GM19328 (cell line): ENCODE measurements at regions not wholly inside any gene's neighbourhood (a gene's known extent, or its start where the extent isn't known, plus 50 kb on each side); places are given as distances from the start of the nearest gene placed in this dataset.
"Not testable (repeated sequence)": the region's sequence is repeated elsewhere in the genome, so short reads cannot be mapped to it uniquely, and the experiment has no call there.

Experiments used
- ATAC-seq: cut with Tn5 transposase; IDR thresholded peaks from one replicate; pipeline ENCODE4 v1.9.1; 2021; ENCODE audit warnings: mild to moderate bottlenecking, moderate library complexity; ENCODE audit not compliant: unreplicated experiment

DNA sequence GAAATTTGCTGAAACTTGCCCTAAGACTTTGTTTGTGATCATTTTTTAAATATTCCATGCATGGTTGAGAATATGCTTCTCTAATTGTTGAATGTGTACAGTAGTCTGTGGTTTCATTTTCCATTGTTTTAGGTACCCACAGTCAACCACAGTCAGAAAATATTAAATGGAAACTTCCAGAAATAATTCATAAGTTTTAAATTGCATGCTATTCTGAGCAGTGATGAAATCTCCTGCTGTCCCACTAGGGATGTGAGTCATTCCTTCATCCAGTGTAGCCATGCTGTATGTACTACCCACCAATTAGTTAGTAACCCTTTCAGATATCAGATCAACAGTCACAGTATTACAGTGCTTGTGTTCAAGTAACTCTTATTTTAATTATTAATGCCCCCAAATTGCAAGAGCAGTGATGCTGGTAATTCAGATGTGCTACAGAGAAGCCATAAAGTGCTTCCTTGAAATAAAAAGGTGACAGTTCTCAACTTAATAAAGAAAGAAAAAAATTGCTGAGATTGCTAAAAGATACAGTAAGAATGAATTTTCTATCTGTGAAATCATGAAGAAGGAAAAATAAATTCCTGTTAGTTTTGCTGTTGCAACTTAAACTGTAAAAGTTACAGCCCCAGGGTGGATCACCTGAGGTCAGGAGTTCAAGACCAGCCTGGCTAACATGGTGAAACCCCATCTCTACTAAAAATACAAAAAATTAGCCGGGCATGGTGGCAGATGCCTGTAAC is 79.9 kb upstream of the FBXL17 start:
- no peak for ATAC-seq

DNA sequence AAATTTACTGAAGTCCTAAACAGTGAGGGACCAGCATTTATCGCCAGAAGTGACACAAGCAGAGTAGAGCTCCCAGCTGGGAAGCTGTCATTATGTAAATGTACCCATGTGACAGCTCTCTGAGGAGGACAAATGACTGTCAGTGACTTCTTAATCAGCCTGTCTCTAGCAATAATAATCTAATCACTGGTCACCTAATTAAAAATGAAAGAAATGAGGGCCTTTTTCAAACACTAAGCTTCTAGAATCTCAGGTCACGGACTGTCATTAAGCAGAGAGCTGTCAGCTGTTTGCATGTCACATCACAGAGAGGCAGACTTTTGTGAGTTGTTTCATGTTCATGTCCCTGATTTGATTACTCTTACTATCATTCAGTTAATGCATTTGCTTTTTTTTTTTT is 77.9 kb upstream of the FBXL17 start:
- ATAC-seq: no peak

DNA sequence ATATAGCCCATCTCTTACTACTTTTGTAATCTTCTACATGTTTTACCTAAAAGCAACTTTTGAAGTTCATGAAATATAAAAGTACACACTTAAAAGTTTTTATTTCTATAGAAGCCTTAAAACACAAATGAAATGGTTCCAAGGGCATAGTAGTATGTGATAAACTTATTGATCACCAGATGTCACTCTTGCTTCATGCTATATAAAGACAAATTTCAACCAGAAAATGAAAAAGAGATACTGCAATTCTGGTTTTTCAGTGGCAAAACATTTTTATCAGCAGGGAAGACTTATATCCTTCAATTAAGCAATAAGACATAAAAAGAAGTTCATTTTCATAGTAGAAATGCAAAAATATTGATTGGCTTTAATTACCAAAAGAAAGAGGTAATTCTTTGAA is 69.4 kb upstream of the FBXL17 start:
- no peak for ATAC-seq

DNA sequence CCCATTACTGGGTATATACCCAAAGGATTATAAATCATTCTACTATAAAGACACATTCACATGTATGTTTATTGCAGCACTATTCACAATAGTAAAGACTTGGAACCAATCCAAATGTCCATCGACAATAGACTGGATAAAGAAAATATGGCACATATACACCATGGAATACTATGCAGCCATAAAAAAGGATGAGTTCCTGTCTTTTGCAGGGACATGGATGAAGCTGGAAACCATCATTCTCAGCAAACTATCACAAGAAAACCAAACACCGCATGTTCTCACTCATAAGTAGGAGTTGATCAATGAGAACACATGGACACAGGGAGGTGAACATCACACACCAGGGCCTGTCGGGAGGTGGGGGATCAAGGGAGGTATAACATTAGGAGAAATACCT is 62.2 kb upstream of the FBXL17 start:
- not testable (repeated sequence) for ATAC-seq

DNA sequence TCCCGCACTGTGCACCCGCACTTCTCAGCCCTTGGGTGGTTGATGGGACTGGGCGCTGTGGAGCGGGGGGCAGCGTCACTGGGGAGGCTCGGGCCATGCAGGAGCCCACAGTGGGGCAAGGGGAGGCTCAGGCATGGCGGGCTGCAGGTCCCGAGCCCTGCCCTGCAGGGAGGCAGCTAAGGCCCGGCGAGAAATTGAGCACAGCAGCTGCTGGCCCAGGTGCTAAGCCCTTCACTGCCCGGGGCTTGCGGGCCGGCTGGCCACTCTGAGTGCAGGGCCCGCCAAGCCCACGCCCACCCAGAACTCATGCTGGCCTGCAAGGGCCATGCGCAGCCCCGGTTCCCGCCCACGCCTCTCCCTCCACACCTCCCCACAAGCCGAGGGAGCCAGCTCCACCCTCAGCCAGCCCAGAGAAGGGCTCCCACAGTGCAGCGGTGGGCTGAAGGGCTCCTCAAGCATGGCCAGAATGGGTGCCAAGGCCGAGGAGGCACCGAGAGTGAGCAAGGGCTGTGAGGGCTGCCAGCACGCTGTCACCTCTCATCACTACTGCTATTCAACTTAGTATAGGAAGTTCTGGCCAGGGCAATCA is 60.3 kb upstream of the FBXL17 start:
- not testable (repeated sequence) for ATAC-seq

DNA sequence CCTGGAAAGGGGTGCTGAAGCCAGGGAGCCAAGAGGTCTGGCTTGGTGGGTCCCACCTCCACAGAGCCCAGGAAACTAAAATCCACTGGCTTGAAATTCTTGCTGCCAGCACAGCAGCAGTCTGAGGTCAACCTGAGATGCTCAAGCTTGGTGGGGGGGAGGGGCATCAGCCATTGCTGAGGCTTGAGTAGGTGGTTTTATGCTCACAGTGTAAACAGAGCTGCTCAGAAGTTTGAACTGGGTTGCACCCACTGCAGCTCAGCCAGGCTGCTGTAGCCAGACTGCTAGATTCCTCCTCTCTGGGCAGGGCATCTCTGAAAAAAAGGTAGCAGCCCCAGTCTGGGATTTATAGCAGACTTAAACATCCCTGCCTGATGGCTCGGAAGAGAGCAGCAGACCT is 55.5 kb upstream of the FBXL17 start:
- ATAC-seq: no peak

DNA sequence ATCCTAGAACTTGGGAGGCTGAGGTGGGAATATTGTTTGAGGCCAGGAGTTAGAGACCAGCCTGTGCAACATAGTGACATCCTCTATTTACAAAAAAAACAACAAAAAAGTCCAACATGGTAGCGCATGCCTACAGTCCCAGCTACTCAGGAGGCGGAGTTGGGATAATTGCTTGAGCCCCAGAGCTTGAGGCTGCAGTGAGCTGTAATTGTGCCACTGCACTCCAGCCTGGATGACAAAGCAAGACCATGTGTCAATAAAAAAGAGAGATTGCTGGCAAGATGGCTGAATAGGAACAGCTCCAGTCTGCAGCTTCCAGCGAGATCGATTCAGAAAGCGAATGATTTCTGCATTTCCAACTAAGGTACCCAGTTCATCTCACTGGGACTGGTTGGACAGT is 54.8 kb upstream of the FBXL17 start:
- no peak for ATAC-seq

DNA sequence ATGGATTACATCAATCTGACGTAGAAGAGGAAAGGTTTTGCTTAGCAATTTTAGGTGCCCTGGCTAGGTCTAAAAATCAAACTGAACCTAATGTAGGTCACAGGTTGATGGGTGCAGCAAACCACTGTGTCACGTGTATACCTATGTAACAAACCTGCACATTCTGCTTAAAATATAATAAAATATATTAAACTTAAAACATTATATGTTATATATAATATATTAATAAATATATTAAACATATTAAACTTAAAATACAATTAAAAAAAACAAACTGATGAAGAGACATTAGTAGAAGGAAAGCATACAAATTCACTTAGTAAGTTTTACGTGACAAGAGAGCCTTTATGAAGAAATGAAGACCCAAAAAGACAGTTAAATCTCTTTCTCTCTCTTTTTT is 51.7 kb upstream of the FBXL17 start:
- no peak for ATAC-seq

DNA sequence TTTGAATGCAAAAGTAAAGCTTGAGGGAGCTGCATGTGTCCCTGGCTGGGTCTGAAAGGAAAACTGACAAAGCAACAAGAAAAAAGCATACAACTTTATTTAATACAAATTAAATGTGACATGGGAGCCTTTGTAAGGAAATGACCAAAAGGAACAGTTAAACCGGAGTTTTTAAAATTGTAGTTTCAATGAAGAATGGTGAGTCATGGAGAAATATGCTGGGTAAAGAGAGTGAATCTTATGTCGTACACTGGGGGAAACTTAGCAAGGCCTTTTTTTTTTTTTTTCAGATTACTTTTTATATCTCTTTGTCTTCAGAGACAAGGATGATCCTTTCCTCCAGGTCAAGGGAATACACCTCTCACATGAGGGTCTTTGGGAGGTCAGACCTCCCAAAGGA is 50.1 kb upstream of the FBXL17 start:
- no peak for ATAC-seq
